H1 (cell line): ENCODE measurements at regions not wholly inside any gene's neighbourhood (a gene's known extent, or its start where the extent isn't known, plus 50 kb on each side); places are given as distances from the start of the nearest gene placed in this dataset.

Source experiments
- CTCF ChIA-PET: fragments of 300-600 bp; sonication (Branson Sonifier 250); formaldehyde crosslinking; loops from one replicate; lab custom pipeline; 2021; ENCODE audit not compliant: partially characterized antibody; lab: Charles Lee
- POLR2A ChIA-PET: fragments of 300-600 bp; sonication (Branson Sonifier 250); formaldehyde crosslinking; loops from one replicate; lab custom pipeline; 2021; ENCODE audit warnings: inconsistent platforms; ENCODE audit not compliant: partially characterized antibody; lab: Charles Lee
- DNase-seq, 2 experiments: peaks; one replicate each; pipeline versions ENCODE4 v3.0.0 to v3.0.0-alpha.2; 2010 to 2022; ENCODE audit warnings: low spot score in 2 of 2, low read depth in 1 of 2, mixed read lengths in 1 of 2
- FAIRE-seq: peaks from 2 replicates; lab custom pipeline; 2011; peaks lifted over from hg19 to GRCh38; lab: Jason Lieb, UNC
- H2AFZ ChIP-seq: 2 replicates; pipeline ENCODE4 v1.8.1; 2012; ENCODE audit warnings: low read length, inconsistent platforms
- H2AK5ac ChIP-seq: 2 replicates; pipeline ENCODE4 v1.6.1; 2013; ENCODE audit warnings: low read depth, low read length
- H2BK120ac ChIP-seq: replicated peaks from 2 replicates; pipeline ENCODE3; 2013; ENCODE audit warnings: low read depth, low read length, inconsistent platforms
- H2BK12ac ChIP-seq: 2 replicates; pipeline ENCODE4 v1.6.1; 2013; ENCODE audit warnings: low read depth, low read length
- H2BK15ac ChIP-seq: 2 replicates; pipeline ENCODE4 v1.6.1; 2013; ENCODE audit warnings: low read length
- H2BK20ac ChIP-seq: 2 replicates; pipeline ENCODE4 v1.6.1; 2013; ENCODE audit warnings: low read length
- H2BK5ac ChIP-seq: 2 replicates; pipeline ENCODE4 v1.6.1; 2013; ENCODE audit warnings: low read depth, low read length
- H3K14ac ChIP-seq: 2 replicates; pipeline ENCODE4 v1.6.1; 2013; ENCODE audit warnings: inconsistent platforms; ENCODE audit not compliant: insufficient read length
- H3K18ac ChIP-seq: 2 replicates; pipeline ENCODE4 v1.6.1; 2013; ENCODE audit warnings: low read length; ENCODE audit errors: extremely low read depth
- H3K23ac ChIP-seq: 2 replicates; pipeline ENCODE4 v1.6.1; 2013; ENCODE audit warnings: inconsistent platforms; ENCODE audit not compliant: insufficient read length
- H3K23me2 ChIP-seq: 2 replicates; pipeline ENCODE4 v1.6.1; 2013; ENCODE audit warnings: low read depth, low read length
- H3K27ac ChIP-seq: 2 replicates; pipeline ENCODE4 v1.6.1; 2011; ENCODE audit warnings: low read depth, low read length, inconsistent platforms
- H3K27me3 ChIP-seq, 4 experiments: replicated peaks in 1 of 4; 1 replicate in 1 of 4; 2 replicates in 3 of 4; pipeline versions ENCODE4 v1.6.1 to v1.8.1; 2011 to 2013; ENCODE audit warnings: low read length in 3 of 4, mild to moderate bottlenecking in 3 of 4, inconsistent platforms in 2 of 4, mixed read lengths in 2 of 4, moderate library complexity in 1 of 4; ENCODE audit not compliant: control insufficient read depth in 3 of 4, insufficient read depth in 3 of 4; ENCODE audit errors: extremely low read depth in 1 of 4
- H3K36me3 ChIP-seq, 4 experiments: 2 replicates each; pipeline versions ENCODE4 v1.6.1 to v1.8.1; 2011 to 2013; ENCODE audit warnings: mild to moderate bottlenecking in 4 of 4, low read length in 3 of 4, moderate library complexity in 2 of 4, control low read depth in 1 of 4, inconsistent platforms in 1 of 4; ENCODE audit not compliant: insufficient read depth in 4 of 4, control insufficient read depth in 2 of 4
- H3K4ac ChIP-seq: replicated peaks from 2 replicates; pipeline ENCODE3; 2013; ENCODE audit warnings: low read length, low read depth, mixed read lengths, inconsistent platforms; ENCODE audit not compliant: insufficient read length
- H3K4me1 ChIP-seq, 4 experiments: replicated peaks in 1 of 4; 1 replicate in 1 of 4; 2 replicates in 3 of 4; pipeline versions ENCODE4 v1.6.1 to v1.8.1; 2011 to 2013; ENCODE audit warnings: low read length in 3 of 4, inconsistent platforms in 2 of 4, mixed read lengths in 1 of 4; ENCODE audit not compliant: insufficient read depth in 4 of 4, control insufficient read depth in 3 of 4
- H3K4me2 ChIP-seq, 2 experiments: 2 replicates each; pipeline versions ENCODE4 v1.6.1 to v1.8.1; 2011 to 2013; ENCODE audit warnings: low read depth in 2 of 2, low read length in 2 of 2, control low read depth in 1 of 2, inconsistent platforms in 1 of 2, mild to moderate bottlenecking in 1 of 2; ENCODE audit not compliant: insufficient read depth in 1 of 2
- H3K4me3 ChIP-seq, 4 experiments: fragments of 200-600, 300-600 bp in 1 of 4; sonication (generic), shearing (Covaris generic), sonication (Bioruptor Twin) in 1 of 4; 2 replicates each; pipeline versions ENCODE4 v1.5.1 to v1.8.1; 2011 to 2016; ENCODE audit warnings: low read length in 4 of 4, low read depth in 3 of 4, control low read depth in 2 of 4, inconsistent platforms in 2 of 4, mild to moderate bottlenecking in 2 of 4, mixed read lengths in 1 of 4, moderate library complexity in 1 of 4; ENCODE audit not compliant: insufficient read depth in 2 of 4; ENCODE audit errors: extremely low read depth in 1 of 4
- H3K56ac ChIP-seq: replicated peaks from 2 replicates; pipeline ENCODE3; 2013; ENCODE audit warnings: low read depth, mild to moderate bottlenecking, mixed read lengths, low read length, inconsistent platforms; ENCODE audit not compliant: insufficient read length
- H3K79me1 ChIP-seq: 2 replicates; pipeline ENCODE4 v1.6.1; 2013; ENCODE audit warnings: low read depth, low read length, control low read depth
- H3K79me2 ChIP-seq, 2 experiments: 2 replicates each; pipeline versions ENCODE4 v1.6.1 to v1.8.1; 2012 to 2013; ENCODE audit warnings: low read length in 2 of 2, mild to moderate bottlenecking in 2 of 2, inconsistent platforms in 1 of 2; ENCODE audit not compliant: insufficient read depth in 2 of 2, control insufficient read depth in 1 of 2
- H3K9ac ChIP-seq, 4 experiments: replicated peaks in 1 of 4; 1 replicate in 1 of 4; 2 replicates in 3 of 4; pipeline versions ENCODE4 v1.6.1 to v1.8.1; 2011 to 2013; ENCODE audit warnings: low read depth in 3 of 4, low read length in 3 of 4, control low read depth in 2 of 4, mild to moderate bottlenecking in 2 of 4, moderate library complexity in 2 of 4, inconsistent platforms in 1 of 4; ENCODE audit errors: extremely low read depth in 1 of 4
- H3K9me3 ChIP-seq, 2 experiments: 2 replicates each; pipeline versions ENCODE4 v1.6.1 to v1.8.1; 2012 to 2013; ENCODE audit warnings: mild to moderate bottlenecking in 2 of 2, moderate library complexity in 2 of 2, control low read depth in 1 of 2, inconsistent platforms in 1 of 2, low read depth in 1 of 2, low read length in 1 of 2, mixed read lengths in 1 of 2; ENCODE audit not compliant: insufficient read depth in 2 of 2
- H4K20me1 ChIP-seq, 2 experiments: replicated peaks in 1 of 2; 2 replicates each; pipeline versions ENCODE3 to v1.8.1; 2011 to 2013; ENCODE audit warnings: inconsistent platforms in 2 of 2, low read length in 2 of 2, mild to moderate bottlenecking in 1 of 2; ENCODE audit not compliant: insufficient read depth in 2 of 2, control insufficient read depth in 1 of 2
- H4K5ac ChIP-seq: 2 replicates; pipeline ENCODE4 v1.6.1; 2013; ENCODE audit warnings: low read length, low read depth, mixed read lengths, inconsistent platforms; ENCODE audit not compliant: insufficient read length
- H4K8ac ChIP-seq: 2 replicates; pipeline ENCODE4 v1.8.0; 2013; ENCODE audit warnings: mild to moderate bottlenecking, moderate library complexity, low read length, inconsistent platforms; ENCODE audit not compliant: insufficient read depth; ENCODE audit errors: extremely low read depth
- H4K91ac ChIP-seq: replicated peaks from 2 replicates; pipeline ENCODE3; 2013; ENCODE audit warnings: low read length, mixed read lengths, inconsistent platforms; ENCODE audit not compliant: insufficient read length
- CBX8 ChIP-seq: fragments of 300-800, 300-1000 bp; sonication (generic); IDR thresholded peaks from 2 replicates; pipeline ENCODE4 v1.7.1; 2016; ENCODE audit warnings: low read depth, low read length, borderline replicate concordance
- CHD1 ChIP-seq: IDR thresholded peaks from 2 replicates; pipeline ENCODE4 v1.6.1; 2012; ENCODE audit warnings: low read depth, low read length, improper control_type of control experiment
- CHD2 ChIP-seq: IDR thresholded peaks from 2 replicates; pipeline ENCODE4 v1.6.1; 2012; ENCODE audit warnings: low read length, improper control_type of control experiment
- CTBP2 ChIP-seq: IDR thresholded peaks from 2 replicates; pipeline ENCODE4 v1.7.0; 2011; ENCODE audit warnings: borderline replicate concordance, mild to moderate bottlenecking, moderate library complexity, mixed read lengths, low read length; ENCODE audit not compliant: insufficient read depth, insufficient read length
- E2F6 ChIP-seq: IDR thresholded peaks from 2 replicates; pipeline ENCODE4 v1.6.1; 2012; ENCODE audit warnings: inconsistent platforms
- RBBP5 ChIP-seq: IDR thresholded peaks from 2 replicates; pipeline ENCODE4 v1.7.1; 2012; ENCODE audit warnings: low read depth, mild to moderate bottlenecking, inconsistent platforms, low read length, moderate library complexity, borderline replicate concordance
- SAP30 ChIP-seq: fragments of 300-600 bp; sonication (generic); IDR thresholded peaks from 2 replicates; pipeline ENCODE4 v1.7.1; 2012; ENCODE audit warnings: low read length, moderate library complexity, mild to moderate bottlenecking, inconsistent platforms; ENCODE audit not compliant: insufficient read depth, insufficient replicate concordance
- SIX5 ChIP-seq: IDR thresholded peaks from 2 replicates; pipeline ENCODE4 v1.6.1; 2011; ENCODE audit warnings: mild to moderate bottlenecking, low read depth, low read length
- SP1 ChIP-seq: IDR thresholded peaks from 2 replicates; pipeline ENCODE4 v1.6.1; 2011; ENCODE audit warnings: low read depth, low read length
- TEAD4 ChIP-seq: IDR thresholded peaks from 2 replicates; pipeline ENCODE4 v1.6.1; 2012; ENCODE audit warnings: low read depth, low read length, inconsistent platforms, mixed read lengths
- USF2 ChIP-seq: IDR thresholded peaks from 2 replicates; pipeline ENCODE4 v1.6.1; 2011; ENCODE audit warnings: low read length, improper control_type of control experiment
- WGBS, 2 experiments: shearing (Covaris generic) in 1 of 2; methylation state at CpG; one replicate each; pipeline versions ENCODE4 v1.1.6 to v1.1.7; 2013 to 2015; ENCODE audit warnings: low lambda C conversion rate in 2 of 2, mixed read lengths in 2 of 2, inconsistent platforms in 1 of 2, low coverage in 1 of 2, missing lambda C conversion rate in 1 of 2; ENCODE audit not compliant: insufficient replicate concordance in 2 of 2, insufficient coverage in 1 of 2, insufficient read length in 1 of 2; ENCODE audit errors: extremely low coverage in 1 of 2, missing lambda C conversion rate in 1 of 2; 5-methylcytosine and 5-hydroxymethylcytosine counted together

GRCh38 chr2:42947809-42948600 lies 155.6 kb upstream of the HAAO start:
- DNase-seq (no peak), FAIRE-seq (no peak)
- H3K23ac ChIP-seq, result no peak overlapping the region
- no peak overlapping the region for H3K4me3 ChIP-seq
- H3K9ac ChIP-seq, result no peak overlapping the region
- H2BK5ac ChIP-seq, result no peak overlapping the region
- no peak overlapping the region for H2BK120ac ChIP-seq
- no peak overlapping the region for H4K5ac ChIP-seq
- no peak overlapping the region for H3K18ac ChIP-seq
- H3K79me2 ChIP-seq, result no peaks in the 10 kb centered on the region
- ChIA-PET CTCF (interaction anchor here (0.6 to 9.4 kb wide), 52 partner anchors 8 to 608 kb away, joined by 3 to 217 read pairs (median 4); no protein-coding TSS in a partner anchor), POLR2A (interaction anchor here (0.8 kb wide), 1 partner anchor 137 kb away, joined by 3 read pairs; no protein-coding TSS in a partner anchor)
- no peak overlapping the region for H2AFZ ChIP-seq
- no peak overlapping the region for H4K8ac ChIP-seq
- no peaks in the 10 kb centered on the region for H4K20me1 ChIP-seq
- peak overlapping the region; percentile 92; the same call in 1 of the 2 replicates for H2BK15ac ChIP-seq
- no peak overlapping the region; the same call in 1 of the 2 replicates for H2BK12ac ChIP-seq
- no peak overlapping the region for H4K91ac ChIP-seq
- H3K4me2 ChIP-seq, result no peak overlapping the region
- peaks cover 0 to 6% (median 0%) of the 10 kb centered on the region in 4 experiments; a peak in 3 of 7 replicates for H3K4me1 ChIP-seq
- no peaks in the 10 kb centered on the region for H3K36me3 ChIP-seq
- no peak overlapping the region for H3K4ac ChIP-seq
- 88% methylated on average over 2 of the region's 2 CpGs; no CpG with 5 or more reads in 1 of the 2 experiments for WGBS, 2 experiments
- peak overlapping the region; percentile 82; the same call in 1 of the 2 replicates for H2AK5ac ChIP-seq
- H3K56ac ChIP-seq, result no peak overlapping the region
- no peak overlapping the region for H2BK20ac ChIP-seq
- H3K14ac ChIP-seq, result no peak overlapping the region
- H3K27ac ChIP-seq, result no peak overlapping the region
- no peaks in the 10 kb centered on the region for H3K9me3 ChIP-seq
- no peaks in the 10 kb centered on the region for H3K23me2 ChIP-seq
- no peaks in the 10 kb centered on the region for H3K79me1 ChIP-seq
- no peaks in the 10 kb centered on the region for H3K27me3 ChIP-seq
- TF ChIP-seq USF2, result no peak
- no peak for TF ChIP-seq E2F6
- TF ChIP-seq RBBP5, result no peak
- TF ChIP-seq CHD1, result no peak
- TF ChIP-seq CTBP2, result no peak
- TF ChIP-seq SIX5, result no peak
- TF ChIP-seq CBX8, result no peak
- no peak for TF ChIP-seq TEAD4
- no peak for TF ChIP-seq CHD2
- no peak for TF ChIP-seq SAP30
- no peak for TF ChIP-seq SP1
